ENCODE measurements at regions not wholly inside any gene's neighbourhood (a gene's known extent, or its start where the extent isn't known, plus 50 kb on each side); places are given as distances from the start of the nearest gene placed in this dataset.

DNA sequence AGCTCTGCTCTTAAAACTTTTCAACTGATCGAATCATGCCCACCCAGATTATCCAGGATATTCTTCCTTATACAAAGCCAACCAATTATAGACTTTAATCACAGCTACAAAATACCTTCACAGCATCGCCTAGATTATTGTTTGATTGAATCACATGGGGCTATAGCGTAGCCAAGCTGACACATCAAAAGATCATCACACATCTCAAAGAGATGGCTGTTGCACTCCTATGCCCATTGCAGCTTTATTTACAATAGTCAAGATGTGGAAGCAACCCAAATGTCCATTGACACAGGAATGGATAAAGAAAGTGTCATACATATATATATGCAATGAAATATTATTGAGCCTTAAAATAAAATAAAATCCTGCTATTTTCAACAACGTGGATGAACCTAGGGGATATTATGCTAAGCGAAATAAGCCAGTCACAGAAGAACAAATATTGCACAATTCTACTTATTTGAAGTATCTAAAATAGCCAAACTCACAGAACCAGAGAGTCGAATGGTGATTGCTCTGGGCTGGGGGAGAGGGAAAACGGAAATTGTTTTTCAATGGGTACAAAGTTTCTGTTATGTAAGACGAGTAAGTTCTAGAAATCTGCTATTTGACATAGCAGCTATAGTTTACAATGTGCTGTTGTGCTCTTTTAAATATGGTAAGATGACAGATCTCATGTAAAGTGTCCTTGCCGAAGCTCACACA is 60.9 kb upstream of the ERCC4 start:
- no peak for DNase-seq (ENCODE audit: low read depth)

DNA sequence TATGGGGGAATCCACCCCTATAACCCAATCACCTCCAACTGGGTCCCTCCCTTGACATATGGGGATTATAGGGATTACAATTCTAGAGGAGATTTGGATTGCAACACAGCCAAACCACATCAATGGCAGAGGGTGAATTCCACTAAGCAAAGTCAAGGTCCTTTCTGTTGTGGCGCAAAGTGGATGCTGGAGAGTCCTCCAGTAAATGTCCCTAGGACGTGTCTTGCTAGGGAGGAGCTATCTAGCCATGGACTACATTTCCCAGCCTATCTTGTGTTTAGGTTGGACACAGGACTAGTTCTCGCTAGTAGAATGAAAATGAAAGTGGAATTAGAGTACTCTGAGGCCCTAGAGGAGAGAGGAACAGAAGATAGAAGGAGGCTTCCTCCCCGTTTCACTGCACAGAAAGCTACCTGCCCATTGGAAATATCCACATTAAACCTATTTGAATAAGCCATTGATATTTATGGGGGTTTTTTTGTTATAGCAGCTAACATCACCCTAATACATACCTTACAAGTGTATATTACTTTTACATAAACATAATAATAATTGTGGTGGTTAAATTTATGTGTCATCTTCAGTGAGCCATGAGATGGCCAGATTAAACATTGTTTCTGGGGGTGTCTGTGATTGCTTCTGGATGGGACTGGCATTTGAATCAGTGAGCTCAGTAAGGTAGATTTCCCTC is 56.7 kb upstream of the ERCC4 start:
- DNase-seq (ENCODE audit: low read depth) = no peak

DNA sequence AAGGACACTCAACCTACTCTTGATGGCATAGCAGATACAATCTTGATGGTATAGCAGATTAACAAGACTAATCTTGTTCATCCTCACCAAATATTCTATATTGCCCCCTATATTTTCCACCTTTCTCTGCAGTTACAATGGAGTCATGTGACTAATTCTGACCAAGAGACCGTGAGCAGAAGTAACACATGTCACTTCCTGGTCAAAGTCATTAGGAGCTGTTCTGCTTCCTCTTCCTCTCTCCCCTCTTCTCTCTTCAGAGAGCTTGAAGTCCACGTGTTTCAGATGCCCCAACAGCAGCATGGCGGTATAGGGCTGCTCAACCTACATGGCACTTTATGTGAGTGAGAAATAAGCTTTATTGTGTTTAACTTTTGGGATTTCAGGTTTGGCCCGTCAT is 55.3 kb upstream of the ERCC4 start:
- DNase-seq (ENCODE audit: low read depth) = no peak

DNA sequence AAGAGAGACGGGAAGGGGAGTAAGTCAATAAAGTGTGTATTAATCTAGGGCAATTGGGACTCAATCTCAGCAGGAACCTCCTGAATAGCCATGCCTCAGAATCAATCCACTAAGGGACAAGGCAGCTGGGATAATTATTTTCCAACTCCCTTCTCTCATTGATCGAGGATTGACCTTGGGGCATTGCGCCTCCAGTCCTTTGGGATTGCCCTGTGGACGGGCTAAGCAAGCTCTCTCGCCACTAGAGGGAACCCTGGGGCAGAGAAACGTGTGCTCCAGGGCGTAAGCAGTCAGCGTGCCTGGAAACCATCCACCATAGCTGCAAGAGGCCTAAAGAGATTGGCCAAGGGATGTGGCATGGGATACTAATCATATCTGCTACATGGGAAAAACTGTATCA is 53.9 kb upstream of the ERCC4 start:
- DNase-seq (ENCODE audit: low read depth) = peak; percentile 75

Measured in LHCN-M2 (cell line).